Activated naive CD8-positive, alpha-beta T cell (primary cell): ENCODE measurements at regions not wholly inside any gene's neighbourhood (a gene's known extent, or its start where the extent isn't known, plus 50 kb on each side); places are given as distances from the start of the nearest gene placed in this dataset.
"Not testable (repeated sequence)": the region's sequence is repeated elsewhere in the genome, so short reads cannot be mapped to it uniquely, and the experiment has no call there.

ENCODE experiments used
- H3K27ac Mint-ChIP-seq: one replicate; pipeline ENCODE4 v1.8.0; 2021; ENCODE audit warnings: mixed read lengths
- H3K27me3 Mint-ChIP-seq: one replicate; pipeline ENCODE4 v1.8.0; 2021; ENCODE audit warnings: mixed read lengths
- H3K36me3 Mint-ChIP-seq: one replicate; pipeline ENCODE4 v1.8.0; 2021; ENCODE audit warnings: mixed read lengths
- H3K4me1 Mint-ChIP-seq: one replicate; pipeline ENCODE4 v1.8.0; 2021; ENCODE audit warnings: low read depth, mixed read lengths
- H3K4me3 Mint-ChIP-seq: one replicate; pipeline ENCODE4 v1.8.0; 2021; ENCODE audit warnings: mild to moderate bottlenecking, mixed read lengths
- H3K9me3 Mint-ChIP-seq: one replicate; pipeline ENCODE4 v1.8.0; 2021; ENCODE audit warnings: low read depth, mixed read lengths

DNA sequence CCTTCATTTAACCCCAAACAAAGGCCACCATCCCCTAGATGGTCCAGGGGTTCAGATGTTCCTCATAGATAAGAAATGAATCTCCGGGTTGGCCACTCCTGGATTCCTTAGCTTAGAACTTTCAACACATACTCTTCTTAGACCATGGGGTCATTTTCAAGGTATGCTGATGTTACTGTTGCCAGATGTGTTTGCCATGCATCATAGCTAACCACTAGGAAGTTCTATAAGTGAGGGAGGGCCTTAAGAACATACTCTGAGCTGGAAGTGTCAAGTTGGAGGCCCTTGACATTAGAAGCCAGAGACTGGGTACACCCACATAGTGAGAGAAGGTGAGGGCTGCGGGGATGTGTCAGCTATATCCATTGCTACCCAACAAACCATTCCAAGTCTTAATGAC is 62.7 kb upstream of the SPDYE9 start:
- H3K4me3 Mint-ChIP-seq, H3K36me3 Mint-ChIP-seq, H3K9me3 Mint-ChIP-seq: not testable (repeated sequence)

DNA sequence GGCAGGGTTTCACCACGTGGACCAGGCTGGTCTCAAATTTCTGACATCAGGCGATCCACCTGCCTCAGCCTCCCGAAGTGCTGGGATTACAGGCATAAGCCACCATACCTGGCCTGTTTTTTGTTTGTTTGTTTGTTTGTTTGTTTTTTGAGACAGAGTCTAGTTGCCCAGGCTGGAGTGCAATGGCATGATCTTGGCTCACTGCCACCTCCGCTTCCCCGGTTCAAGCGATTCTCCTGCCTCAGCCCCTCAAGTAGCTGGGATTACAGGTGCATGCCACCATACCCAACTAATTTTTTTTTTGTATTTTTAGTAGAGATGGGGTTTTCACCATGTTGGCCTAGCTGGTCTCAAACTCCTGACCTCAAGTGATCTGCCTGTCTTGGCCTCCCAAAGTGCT is 61.8 kb upstream of the SPDYE9 start:
- not testable (repeated sequence) for H3K27ac Mint-ChIP-seq

More for the DNA sequence above, 62.7 kb upstream of the SPDYE9 start:
- not testable (repeated sequence) for H3K4me1 Mint-ChIP-seq, H3K27ac Mint-ChIP-seq, H3K27me3 Mint-ChIP-seq

DNA sequence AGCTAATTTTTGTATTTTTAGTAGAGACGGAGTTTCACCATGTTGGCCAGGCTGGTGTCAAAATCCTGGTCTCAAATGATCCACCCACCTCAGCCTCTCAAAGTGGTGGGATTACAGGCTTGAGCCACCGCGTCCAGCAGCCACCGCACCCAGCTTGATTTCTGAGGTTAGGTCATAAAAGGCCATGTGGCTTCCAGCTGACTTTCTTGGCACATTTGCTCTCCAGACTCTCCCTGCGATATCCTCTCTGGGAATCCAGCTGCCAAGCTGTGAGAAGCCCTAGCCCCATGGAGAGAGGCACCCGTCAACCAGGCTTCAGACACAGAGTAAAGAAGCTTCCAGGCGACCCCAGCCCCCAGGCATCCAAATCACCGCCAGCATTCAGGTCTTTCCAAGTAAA is 58.2 kb upstream of the SPDYE9 start:
- H3K27me3 Mint-ChIP-seq = not testable (repeated sequence)

More for the DNA sequence above, 61.8 kb upstream of the SPDYE9 start:
- not testable (repeated sequence) for H3K27me3 Mint-ChIP-seq, H3K9me3 Mint-ChIP-seq, H3K4me3 Mint-ChIP-seq, H3K4me1 Mint-ChIP-seq, H3K36me3 Mint-ChIP-seq

DNA sequence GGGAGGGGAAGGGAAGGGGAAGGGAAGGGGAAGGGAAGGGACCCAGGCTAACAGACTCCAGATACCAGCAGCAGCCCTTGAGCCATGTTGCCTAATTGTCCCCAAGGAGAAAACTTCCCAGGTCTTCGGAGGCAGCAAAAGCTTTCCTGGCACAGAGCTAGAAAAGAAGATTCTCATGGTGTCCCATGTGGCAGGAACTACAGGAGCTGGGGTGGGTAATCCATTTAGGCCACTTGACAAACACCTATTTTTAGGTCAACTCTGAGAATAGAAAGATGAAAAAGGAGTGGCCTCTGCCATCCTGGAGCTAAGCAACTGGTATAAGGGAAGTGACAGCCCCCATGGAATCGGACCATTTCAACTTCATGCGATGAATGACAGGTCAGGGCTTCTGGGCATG is 52.1 kb upstream of the SPDYE9 start:
- H3K36me3 Mint-ChIP-seq, H3K9me3 Mint-ChIP-seq, H3K4me3 Mint-ChIP-seq, H3K27ac Mint-ChIP-seq, H3K4me1 Mint-ChIP-seq, H3K27me3 Mint-ChIP-seq: not testable (repeated sequence)

More for the DNA sequence above, 58.2 kb upstream of the SPDYE9 start:
- not testable (repeated sequence) for H3K9me3 Mint-ChIP-seq, H3K27ac Mint-ChIP-seq, H3K4me1 Mint-ChIP-seq, H3K36me3 Mint-ChIP-seq, H3K4me3 Mint-ChIP-seq
